ENCODE measurements at regions not wholly inside any gene's neighbourhood (a gene's known extent, or its start where the extent isn't known, plus 50 kb on each side); places are given as distances from the start of the nearest gene placed in this dataset.

DNA sequence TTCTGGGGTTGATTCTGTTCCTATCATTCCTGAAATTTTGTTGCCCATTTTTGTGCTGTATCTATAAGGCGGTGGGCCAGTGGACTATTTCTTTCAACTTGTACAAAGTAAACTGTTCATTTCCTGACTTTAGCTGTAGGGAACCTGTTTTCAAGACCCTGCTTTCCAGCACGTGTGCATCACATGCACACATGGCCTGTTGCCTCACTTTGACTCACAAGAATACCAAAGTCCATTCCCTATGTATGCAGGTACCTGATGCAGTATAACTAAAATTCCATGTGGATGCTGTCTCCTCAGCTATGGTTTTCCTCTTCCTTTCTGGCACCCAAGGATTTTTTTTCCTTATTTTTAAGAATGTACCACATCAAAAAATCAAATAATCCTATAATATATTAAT lies 284.1 kb upstream of the MANEA start:
- 28% methylated on average over 2 of the region's 2 CpGs for WGBS (ENCODE audit: low lambda C conversion rate)
- POLR2A ChIA-PET = no interaction called here
- TF ChIP-seq POLR2AphosphoS5 (IDR thresholded peaks at IDR 0.05; ENCODE audit: low read depth, low read length) (no peak), TCF12 (IDR thresholded peaks at IDR 0.05) (no peak)

DNA sequence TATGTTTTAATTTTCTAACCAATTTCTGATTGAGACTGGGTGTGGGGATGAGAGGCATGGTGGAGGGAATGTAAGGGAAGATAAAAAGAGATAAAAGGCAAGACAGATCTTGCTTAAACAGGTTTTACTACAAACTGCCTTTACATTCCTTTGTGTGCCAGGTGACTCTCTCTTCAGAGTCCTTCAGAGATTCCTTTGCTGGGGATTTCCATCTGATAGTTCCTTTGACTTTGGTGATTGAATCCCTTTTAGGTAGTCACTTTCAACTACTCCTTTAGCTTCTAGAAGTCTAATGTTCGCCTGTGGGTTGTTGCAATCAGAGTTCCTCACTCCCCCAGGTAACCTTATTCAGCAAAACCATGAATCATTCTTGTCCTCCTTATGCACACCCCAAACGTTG lies 283.3 kb upstream of the MANEA start:
- Histone ChIP-seq H3K9me3 (no peaks in the 10 kb centered on the region), H3K9ac (no peak overlapping the region), H3K27me3 (ENCODE audit: insufficient read depth) (no peaks in the 10 kb centered on the region), H3K27ac (ENCODE audit: low read depth in 2 of 2, low read length in 1 of 2) (no peak overlapping the region), H3F3A (replicated peaks; ENCODE audit: insufficient read depth) (no peaks in the 10 kb centered on the region), H3K9me2 (no peaks in the 10 kb centered on the region), H3K4me1 (ENCODE audit: control insufficient read depth in 1 of 2, insufficient read depth in 2 of 2, low read depth in 1 of 2, low read length in 1 of 2) (no peaks in the 10 kb centered on the region), H4K20me1 (ENCODE audit: insufficient read depth) (no peaks in the 10 kb centered on the region), H3K36me3 (replicated peaks in 1 of 2; ENCODE audit: control insufficient read depth in 1 of 2, insufficient read depth in 2 of 2, low read length in 1 of 2) (no peaks in the 10 kb centered on the region), H3K79me2 (ENCODE audit: insufficient read depth) (no peaks in the 10 kb centered on the region), H3K4me3 (ENCODE audit: low read depth in 2 of 2, low read length in 1 of 2) (no peak overlapping the region), H3K4me2 (no peak overlapping the region), H2AFZ (ENCODE audit: low read depth) (no peak overlapping the region)
- POLR2A ChIA-PET = no interaction called here
- no peak for TF ChIP-seq MXI1 (IDR thresholded peaks at IDR 0.05; ENCODE audit: low read depth, low read length)
- TF ChIP-seq YY1 (IDR thresholded peaks at IDR 0.05; ENCODE audit: low read depth) = no peak
- TF ChIP-seq, protein P1, sequence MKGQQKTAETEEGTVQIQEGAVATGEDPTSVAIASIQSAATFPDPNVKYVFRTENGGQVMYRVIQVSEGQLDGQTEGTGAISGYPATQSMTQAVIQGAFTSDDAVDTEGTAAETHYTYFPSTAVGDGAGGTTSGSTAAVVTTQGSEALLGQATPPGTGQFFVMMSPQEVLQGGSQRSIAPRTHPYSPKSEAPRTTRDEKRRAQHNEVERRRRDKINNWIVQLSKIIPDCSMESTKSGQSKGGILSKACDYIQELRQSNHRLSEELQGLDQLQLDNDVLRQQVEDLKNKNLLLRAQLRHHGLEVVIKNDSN (IDR thresholded peaks at IDR 0.05; ENCODE audit: borderline replicate concordance, low read depth) = no peak
- no peak for TF ChIP-seq MEF2A (IDR thresholded peaks at IDR 0.05; ENCODE audit: borderline replicate concordance, low read depth)
- TF ChIP-seq NFIC (IDR thresholded peaks at IDR 0.05; ENCODE audit: borderline replicate concordance) = no peak
- TF ChIP-seq FOSL2 (IDR thresholded peaks at IDR 0.05; ENCODE audit: borderline replicate concordance, low read depth) = no peak
- TF ChIP-seq RFX5 (IDR thresholded peaks at IDR 0.05; ENCODE audit: low read length) = no peak
- TF ChIP-seq EP300 (IDR thresholded peaks at IDR 0.05; ENCODE audit: borderline replicate concordance in 1 of 2, low read depth in 1 of 2, low read length in 1 of 2) = no peak
- no peak for TF ChIP-seq FOXJ3 (CRISPR knock-in tag; IDR thresholded peaks at IDR 0.05)
- TF ChIP-seq RCOR1 (IDR thresholded peaks at IDR 0.05; ENCODE audit: low read length) = no peak
- TF ChIP-seq, protein P2, sequence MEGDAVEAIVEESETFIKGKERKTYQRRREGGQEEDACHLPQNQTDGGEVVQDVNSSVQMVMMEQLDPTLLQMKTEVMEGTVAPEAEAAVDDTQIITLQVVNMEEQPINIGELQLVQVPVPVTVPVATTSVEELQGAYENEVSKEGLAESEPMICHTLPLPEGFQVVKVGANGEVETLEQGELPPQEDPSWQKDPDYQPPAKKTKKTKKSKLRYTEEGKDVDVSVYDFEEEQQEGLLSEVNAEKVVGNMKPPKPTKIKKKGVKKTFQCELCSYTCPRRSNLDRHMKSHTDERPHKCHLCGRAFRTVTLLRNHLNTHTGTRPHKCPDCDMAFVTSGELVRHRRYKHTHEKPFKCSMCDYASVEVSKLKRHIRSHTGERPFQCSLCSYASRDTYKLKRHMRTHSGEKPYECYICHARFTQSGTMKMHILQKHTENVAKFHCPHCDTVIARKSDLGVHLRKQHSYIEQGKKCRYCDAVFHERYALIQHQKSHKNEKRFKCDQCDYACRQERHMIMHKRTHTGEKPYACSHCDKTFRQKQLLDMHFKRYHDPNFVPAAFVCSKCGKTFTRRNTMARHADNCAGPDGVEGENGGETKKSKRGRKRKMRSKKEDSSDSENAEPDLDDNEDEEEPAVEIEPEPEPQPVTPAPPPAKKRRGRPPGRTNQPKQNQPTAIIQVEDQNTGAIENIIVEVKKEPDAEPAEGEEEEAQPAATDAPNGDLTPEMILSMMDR (IDR thresholded peaks at IDR 0.05) = no peak
- no peak for TF ChIP-seq CHD2 (IDR thresholded peaks at IDR 0.05; ENCODE audit: low read length, partially characterized antibody)
- no peak for TF ChIP-seq ELF1 (IDR thresholded peaks at IDR 0.05)
- DNase-seq = no peak
- CTCF ChIA-PET = interaction anchor here (0.6 to 1.9 kb wide), 2 partner anchors 92 to 1057 kb away, joined by 3 to 5 read pairs; no protein-coding TSS in a partner anchor
- 15% methylated on average over 2 of the region's 2 CpGs for WGBS (ENCODE audit: low lambda C conversion rate)

More for the DNA sequence above, 284.1 kb upstream of the MANEA start:
- H3K4me3 ChIP-seq (ENCODE audit: low read depth in 2 of 2, low read length in 1 of 2) = no peak overlapping the region
- no peaks in the 10 kb centered on the region for H3K4me1 ChIP-seq (ENCODE audit: control insufficient read depth in 1 of 2, insufficient read depth in 2 of 2, low read depth in 1 of 2, low read length in 1 of 2)
- no peaks in the 10 kb centered on the region for H3K79me2 ChIP-seq (ENCODE audit: insufficient read depth)
- H4K20me1 ChIP-seq (ENCODE audit: insufficient read depth) = no peaks in the 10 kb centered on the region
- no peaks in the 10 kb centered on the region for H3K9me3 ChIP-seq
- H3K9me2 ChIP-seq = no peaks in the 10 kb centered on the region
- no peak for DNase-seq
- H3F3A ChIP-seq (replicated peaks; ENCODE audit: insufficient read depth) = no peaks in the 10 kb centered on the region
- H3K4me2 ChIP-seq = no peak overlapping the region
- no peaks in the 10 kb centered on the region for H3K27me3 ChIP-seq (ENCODE audit: insufficient read depth)
- no peaks in the 10 kb centered on the region for H3K36me3 ChIP-seq (replicated peaks in 1 of 2; ENCODE audit: control insufficient read depth in 1 of 2, insufficient read depth in 2 of 2, low read length in 1 of 2)
- no peak overlapping the region for H2AFZ ChIP-seq (ENCODE audit: low read depth)
- H3K27ac ChIP-seq (ENCODE audit: low read depth in 2 of 2, low read length in 1 of 2) = no peak overlapping the region
- CTCF ChIA-PET = interaction anchor here (0.6 to 1.9 kb wide), 2 partner anchors 91 to 1058 kb away, joined by 3 to 5 read pairs; no protein-coding TSS in a partner anchor
- no peak overlapping the region for H3K9ac ChIP-seq
